ENCODE measurements at regions not wholly inside any gene's neighbourhood (a gene's known extent, or its start where the extent isn't known, plus 50 kb on each side); places are given as distances from the start of the nearest gene placed in this dataset.

DNA sequence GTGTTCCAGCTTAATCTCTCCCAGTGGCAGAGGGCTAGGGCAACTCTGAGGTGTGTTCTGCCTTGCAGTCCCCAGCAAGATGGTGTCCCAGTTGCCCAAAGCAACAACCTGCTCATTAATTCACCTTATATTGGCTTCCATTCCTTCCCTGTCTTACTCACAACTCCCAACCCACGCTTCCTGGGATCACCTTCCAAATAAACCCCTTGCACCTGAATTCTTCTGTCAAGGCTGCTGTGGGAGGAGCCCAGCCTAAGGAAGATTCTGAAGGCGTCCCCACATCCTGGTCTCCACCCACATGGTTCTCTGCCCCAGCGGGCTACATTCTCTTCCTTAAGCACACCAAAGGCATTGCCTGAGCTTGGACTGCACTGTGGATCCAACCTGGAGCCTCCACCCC, 116.6 kb upstream of the MAFB start:
- no peaks in the 10 kb centered on the region for H3K4me1 ChIP-seq
- H3K36me3 ChIP-seq, result no peaks in the 10 kb centered on the region
- H3K27me3 ChIP-seq, result no peaks in the 10 kb centered on the region
- no peak overlapping the region for H3K27ac ChIP-seq
- H3K4me3 ChIP-seq, result no peak overlapping the region
- 81 to 85% methylated on average over 3 of the region's 3 CpGs for WGBS, 2 donors
- TF ChIP-seq EP300 (IDR thresholded peaks at IDR 0.05) (no peak), CTCF (IDR thresholded peaks at IDR 0.05) (no peak), POLR2A (IDR thresholded peaks at IDR 0.05) (no peak)
- H3K9me3 ChIP-seq, result no peaks in the 10 kb centered on the region
- no peak for DNase-seq (ENCODE audit: low spot score in 2 of 2)

DNA sequence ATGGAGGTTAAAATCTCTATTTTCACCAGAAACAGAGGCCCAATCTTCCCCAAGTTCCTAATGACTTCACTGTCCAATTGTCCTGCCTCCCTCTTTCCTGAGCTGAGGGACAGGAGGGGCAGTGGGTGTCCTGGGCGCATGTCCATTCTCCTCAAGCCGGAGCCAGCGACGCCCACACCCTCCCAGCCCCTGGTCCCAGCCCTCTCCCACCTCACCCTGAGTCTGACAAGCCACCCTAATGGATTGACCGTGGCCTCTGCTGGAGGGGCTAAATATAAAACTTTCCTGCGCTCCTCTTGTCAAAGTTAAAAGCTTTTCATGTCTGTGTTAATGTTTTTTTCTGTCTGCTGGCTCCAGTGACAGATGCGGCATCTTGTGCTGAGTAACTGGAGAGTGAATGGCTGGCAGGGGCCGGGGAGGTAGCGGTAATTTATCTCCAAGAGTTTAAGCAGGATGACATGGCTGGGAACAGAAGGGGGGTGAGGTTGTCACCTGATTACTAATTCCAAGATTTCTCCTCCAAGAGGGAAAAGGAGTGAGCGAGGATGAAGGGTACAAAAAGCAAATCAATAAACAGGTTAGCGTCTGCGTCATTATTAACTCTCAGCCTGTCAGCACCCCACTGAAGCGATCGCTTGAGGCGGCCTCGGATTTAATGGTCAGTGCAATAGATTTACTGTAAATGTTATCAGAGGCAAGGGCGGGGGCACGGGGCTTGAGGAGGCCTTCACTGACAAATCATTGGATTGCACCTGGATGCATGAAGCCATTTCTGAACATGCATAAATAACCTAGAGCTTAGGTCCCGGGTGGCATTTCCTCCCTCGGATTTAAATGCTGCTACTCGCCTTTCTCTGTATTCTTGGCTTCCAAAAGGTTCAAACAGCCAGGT, 118.1 kb upstream of the MAFB start:
- Histone ChIP-seq H3K27ac (no peak overlapping the region), H3K36me3 (no peaks in the 10 kb centered on the region), H3K4me3 (no peak overlapping the region), H3K27me3 (no peaks in the 10 kb centered on the region), H3K4me1 (no peaks in the 10 kb centered on the region), H3K9me3 (no peaks in the 10 kb centered on the region)
- 66 to 67% methylated on average over 21 of the region's 21 CpGs for WGBS, 2 donors
- no peak for DNase-seq (ENCODE audit: low spot score in 2 of 2)
- no peak for TF ChIP-seq CTCF (IDR thresholded peaks at IDR 0.05)

DNA sequence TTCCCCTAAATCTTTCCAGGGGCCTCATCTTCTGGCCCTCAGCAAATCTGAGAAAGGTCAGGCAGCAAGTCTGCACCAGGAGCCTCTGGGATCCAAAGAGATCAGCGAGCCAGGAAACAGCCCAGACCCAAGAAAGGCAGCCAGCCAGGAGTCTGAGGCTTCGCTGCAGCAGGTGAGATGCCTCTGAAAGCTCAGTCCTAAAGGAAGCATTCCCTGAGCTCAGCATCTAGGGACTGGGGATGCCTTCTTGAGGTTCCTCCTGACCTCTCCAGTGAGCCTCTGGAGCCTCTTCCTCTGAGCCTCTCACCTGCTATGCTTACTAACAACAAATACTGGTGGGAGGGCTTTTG, 118.8 kb upstream of the MAFB start:
- Histone ChIP-seq H3K4me3 (no peak overlapping the region), H3K9me3 (no peaks in the 10 kb centered on the region), H3K4me1 (no peaks in the 10 kb centered on the region), H3K36me3 (no peaks in the 10 kb centered on the region), H3K27ac (no peak overlapping the region), H3K27me3 (no peaks in the 10 kb centered on the region)
- TF ChIP-seq CTCF (IDR thresholded peaks at IDR 0.05) (no peak), EP300 (IDR thresholded peaks at IDR 0.05) (no peak), POLR2A (IDR thresholded peaks at IDR 0.05) (no peak)
- WGBS, 2 donors, result 78 to 90% methylated on average over 2 of the region's 2 CpGs
- DNase-seq (ENCODE audit: low spot score in 2 of 2), result no peak

DNA sequence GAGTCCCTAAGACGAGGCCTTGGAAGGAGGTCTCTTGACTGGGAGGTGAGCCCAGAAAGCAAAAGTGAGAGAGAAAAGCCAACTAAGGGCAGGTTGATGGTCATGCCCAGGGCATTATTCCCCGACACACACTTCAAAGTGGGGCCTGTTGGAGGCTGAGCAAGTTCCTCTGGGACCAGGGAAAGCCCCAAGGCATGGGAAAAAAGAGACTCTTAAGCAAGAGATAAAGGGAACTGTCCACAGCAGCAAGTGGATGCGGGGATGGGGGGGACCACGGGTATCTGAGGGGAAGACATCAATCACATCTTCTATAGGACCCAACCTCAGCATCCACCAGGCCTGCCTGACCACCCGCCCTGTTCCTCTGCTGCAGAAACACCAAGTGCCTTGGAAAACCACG, 119.9 kb upstream of the MAFB start:
- DNase-seq (ENCODE audit: low spot score in 2 of 2), result no peak
- TF ChIP-seq POLR2A (IDR thresholded peaks at IDR 0.05) (no peak), EP300 (IDR thresholded peaks at IDR 0.05) (no peak), CTCF (IDR thresholded peaks at IDR 0.05) (no peak)
- H3K27ac ChIP-seq, result no peak overlapping the region
- no peaks in the 10 kb centered on the region for H3K36me3 ChIP-seq
- WGBS, 2 donors, result 67 to 75% methylated on average over 6 of the region's 6 CpGs
- H3K9me3 ChIP-seq, result no peaks in the 10 kb centered on the region
- no peak overlapping the region for H3K4me3 ChIP-seq
- H3K4me1 ChIP-seq, result no peaks in the 10 kb centered on the region
- H3K27me3 ChIP-seq, result no peaks in the 10 kb centered on the region

DNA sequence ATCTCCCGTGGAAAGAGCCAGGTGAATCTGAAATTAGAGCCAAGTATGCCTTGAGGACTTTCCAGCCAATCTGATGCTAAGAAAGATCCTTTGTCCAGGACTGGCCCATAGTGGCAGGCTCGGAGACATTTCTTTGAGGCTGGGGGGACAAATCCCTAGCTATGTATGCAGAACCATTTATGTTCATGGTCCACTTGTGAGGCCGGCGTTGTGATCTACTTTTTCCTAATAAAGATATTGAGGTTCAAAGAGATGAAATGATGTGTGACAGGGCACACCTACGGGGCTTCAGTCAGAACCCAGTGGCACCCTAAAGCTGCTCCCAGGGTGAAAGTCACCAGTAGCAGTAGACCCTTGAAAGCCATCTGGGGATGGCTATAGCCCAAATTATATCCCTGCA, 120.3 kb upstream of the MAFB start:
- no peak for DNase-seq (ENCODE audit: low spot score in 2 of 2)
- Histone ChIP-seq H3K36me3 (no peaks in the 10 kb centered on the region), H3K4me3 (no peak overlapping the region), H3K9me3 (no peaks in the 10 kb centered on the region), H3K27ac (no peak overlapping the region), H3K27me3 (no peaks in the 10 kb centered on the region), H3K4me1 (no peaks in the 10 kb centered on the region)
- no peak for TF ChIP-seq POLR2A (IDR thresholded peaks at IDR 0.05)
- no peak for TF ChIP-seq CTCF (IDR thresholded peaks at IDR 0.05)
- TF ChIP-seq EP300 (IDR thresholded peaks at IDR 0.05), result no peak
- 86 to 96% methylated on average over 5 of the region's 5 CpGs for WGBS, 2 donors
